SK-N-SH (cell line): ENCODE measurements at regions not wholly inside any gene's neighbourhood (a gene's known extent, or its start where the extent isn't known, plus 50 kb on each side); places are given as distances from the start of the nearest gene placed in this dataset.

Source experiments
- CHD2 ChIP-seq: fragments of 150-350 bp; IDR thresholded peaks from 2 replicates; pipeline ENCODE4 v1.6.1; 2018; ENCODE audit warnings: low read length; ENCODE audit not compliant: partially characterized antibody
- CTCF ChIP-seq: fragments of 200-600 bp; sonication (generic); IDR thresholded peaks from 2 replicates; pipeline ENCODE4 v1.6.1; 2017; ENCODE audit warnings: antibody characterized with exemption, mild to moderate bottlenecking, moderate library complexity
- ELF1 ChIP-seq: IDR thresholded peaks from 2 replicates; pipeline ENCODE4 v1.4.0; 2012
- FOXJ3 ChIP-seq: sonication (generic); formaldehyde crosslinking; IDR thresholded peaks from 2 replicates; pipeline ENCODE4 v1.5.1; 2020; ENCODE audit warnings: mild to moderate bottlenecking, missing genetic modification reagents
- JUND ChIP-seq: IDR thresholded peaks from 2 replicates; pipeline ENCODE4 v1.4.0; 2012
- MAX ChIP-seq: IDR thresholded peaks from 2 replicates; pipeline ENCODE4 v1.4.0; 2012; ENCODE audit warnings: low read depth
- PBX3 ChIP-seq: IDR thresholded peaks from 2 replicates; pipeline ENCODE4; 2012
- TAF1 ChIP-seq: IDR thresholded peaks from 2 replicates; pipeline ENCODE4 v1.6.1; 2012; ENCODE audit warnings: low read depth, mild to moderate bottlenecking, low read length, moderate library complexity, borderline replicate concordance
- TCF12 ChIP-seq: IDR thresholded peaks from 2 replicates; pipeline ENCODE4 v1.4.0; 2012
- USF1 ChIP-seq: IDR thresholded peaks from 2 replicates; pipeline ENCODE4 v1.4.0; 2012; ENCODE audit warnings: low read depth, borderline replicate concordance
- YY1 ChIP-seq: IDR thresholded peaks from 2 replicates; pipeline ENCODE4 v1.4.0; 2012; ENCODE audit warnings: low read depth, mild to moderate bottlenecking

- TF ChIP-seq FOXJ3 (no peak), YY1 (no peak), TCF12 (no peak), TAF1 (no peak), CTCF (no peak), USF1 (no peak), JUND (no peak), PBX3 (no peak), CHD2 (no peak), MAX (no peak), ELF1 (no peak)
Measured at GRCh38 chr10:23694446-23694920, 255.6 kb downstream of the OTUD1 start.
